Activated B cell treated with CpG ODN at 0.5 μM for 24 hours (primary cell): ENCODE measurements at regions not wholly inside any gene's neighbourhood (a gene's known extent, or its start where the extent isn't known, plus 50 kb on each side); places are given as distances from the start of the nearest gene placed in this dataset.

Source experiments
- ATAC-seq: fragments of 200-7000 bp; cut with Tn5 transposase; one replicate; pipeline ENCODE4 v1.10.0; 2021; ENCODE audit warnings: low read depth, mild to moderate bottlenecking, moderate library complexity
- CTCF ChIA-PET: fragments of 350-600 bp; sonication (Branson Sonifier 250); formaldehyde crosslinking; loops from one replicate; lab custom pipeline; 2021; ENCODE audit warnings: antibody characterized with exemption; lab: Charles Lee
- POLR2A ChIA-PET: fragments of 350-600 bp; sonication (Branson Sonifier 250); formaldehyde crosslinking; loops from one replicate; lab custom pipeline; 2021; ENCODE audit warnings: antibody characterized with exemption; lab: Charles Lee
- DNase-seq: peaks from one replicate; pipeline ENCODE4 v3.0.0; 2022
- H3K27ac Mint-ChIP-seq: one replicate; pipeline ENCODE4 v1.8.0; 2020; ENCODE audit warnings: mixed read lengths
- H3K27me3 Mint-ChIP-seq: one replicate; pipeline ENCODE4 v1.8.0; 2021; ENCODE audit warnings: mixed read lengths
- H3K36me3 Mint-ChIP-seq: one replicate; pipeline ENCODE4 v1.8.0; 2021; ENCODE audit warnings: low read depth, mixed read lengths
- H3K4me1 Mint-ChIP-seq: one replicate; pipeline ENCODE4 v1.8.0; 2021; ENCODE audit warnings: mixed read lengths
- H3K4me3 Mint-ChIP-seq: one replicate; pipeline ENCODE4 v1.8.0; 2020; ENCODE audit warnings: mild to moderate bottlenecking, mixed read lengths
- H3K9me3 Mint-ChIP-seq: one replicate; pipeline ENCODE4 v1.8.0; 2020; ENCODE audit warnings: mixed read lengths
- intact Hi-C: fragments of 100-400 bp; cut with micrococcal nuclease; formaldehyde crosslinking; loops from one replicate; pipeline ENCODE4 v1.15.1; 2024
- TF ChIP-seq, protein P1 (sequence below): fragments of 200-600 bp; IDR thresholded peaks from one replicate; pipeline ENCODE4 v1.8.0; 2022; ENCODE audit warnings: antibody characterized with exemption, mild to moderate bottlenecking

DNA sequence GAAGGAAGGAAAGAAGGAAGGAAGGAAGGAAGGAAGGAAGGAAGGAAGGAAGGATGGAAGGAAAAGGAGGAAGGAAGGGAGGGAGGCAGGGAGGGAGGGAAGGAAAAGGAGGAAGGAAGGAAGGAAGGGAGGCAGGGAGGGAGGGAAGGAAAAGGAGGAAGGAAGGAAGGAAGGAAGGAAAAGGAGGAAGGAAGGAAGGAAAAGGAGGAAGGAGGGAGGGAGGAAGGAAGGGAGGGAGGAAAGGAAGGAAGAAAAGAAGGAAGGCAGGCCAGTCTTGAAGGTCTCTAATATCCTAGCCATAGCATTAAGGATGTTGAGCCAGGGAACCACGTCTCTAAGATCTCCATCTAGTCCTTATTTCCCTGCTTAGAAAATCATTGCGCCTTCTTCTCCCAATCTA, 78.8 kb downstream of the TMPRSS5 start:
- no peaks in the 10 kb centered on the region for H3K4me1 Mint-ChIP-seq
- POLR2A ChIA-PET = no interaction called here
- H3K27me3 Mint-ChIP-seq = peaks cover 17% of the 10 kb centered on the region
- ATAC-seq = no peak
- CTCF ChIA-PET = no interaction called here
- no peak for DNase-seq
- no peaks in the 10 kb centered on the region for H3K9me3 Mint-ChIP-seq
- H3K36me3 Mint-ChIP-seq = no peaks in the 10 kb centered on the region
- intact Hi-C loops = no loop called here
- TF ChIP-seq, protein P1, sequence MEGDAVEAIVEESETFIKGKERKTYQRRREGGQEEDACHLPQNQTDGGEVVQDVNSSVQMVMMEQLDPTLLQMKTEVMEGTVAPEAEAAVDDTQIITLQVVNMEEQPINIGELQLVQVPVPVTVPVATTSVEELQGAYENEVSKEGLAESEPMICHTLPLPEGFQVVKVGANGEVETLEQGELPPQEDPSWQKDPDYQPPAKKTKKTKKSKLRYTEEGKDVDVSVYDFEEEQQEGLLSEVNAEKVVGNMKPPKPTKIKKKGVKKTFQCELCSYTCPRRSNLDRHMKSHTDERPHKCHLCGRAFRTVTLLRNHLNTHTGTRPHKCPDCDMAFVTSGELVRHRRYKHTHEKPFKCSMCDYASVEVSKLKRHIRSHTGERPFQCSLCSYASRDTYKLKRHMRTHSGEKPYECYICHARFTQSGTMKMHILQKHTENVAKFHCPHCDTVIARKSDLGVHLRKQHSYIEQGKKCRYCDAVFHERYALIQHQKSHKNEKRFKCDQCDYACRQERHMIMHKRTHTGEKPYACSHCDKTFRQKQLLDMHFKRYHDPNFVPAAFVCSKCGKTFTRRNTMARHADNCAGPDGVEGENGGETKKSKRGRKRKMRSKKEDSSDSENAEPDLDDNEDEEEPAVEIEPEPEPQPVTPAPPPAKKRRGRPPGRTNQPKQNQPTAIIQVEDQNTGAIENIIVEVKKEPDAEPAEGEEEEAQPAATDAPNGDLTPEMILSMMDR = no peak
- no peak overlapping the region for H3K4me3 Mint-ChIP-seq
- H3K27ac Mint-ChIP-seq = no peak overlapping the region

DNA sequence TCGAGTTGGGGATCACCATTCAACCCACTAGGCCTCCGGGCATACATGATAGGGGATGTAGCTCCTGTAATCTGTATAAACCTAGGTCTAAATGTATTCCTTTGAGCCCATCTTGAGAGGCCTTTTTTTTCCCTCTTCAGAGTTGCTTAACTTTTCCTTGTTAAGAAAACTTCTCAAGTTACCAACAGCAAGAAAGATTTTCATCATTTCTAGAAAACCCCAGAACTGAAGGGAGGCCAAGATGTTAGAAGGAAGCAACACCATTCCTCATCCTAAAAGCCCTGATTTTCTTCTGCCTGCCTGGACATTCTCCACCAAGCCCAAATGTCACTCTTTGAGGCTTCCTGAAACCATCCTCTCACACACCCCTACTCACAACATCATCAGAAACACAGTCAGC, 79.4 kb downstream of the TMPRSS5 start:
- Mint-ChIP-seq H3K4me1 (no peaks in the 10 kb centered on the region), H3K36me3 (no peaks in the 10 kb centered on the region), H3K27me3 (peaks cover 20% of the 10 kb centered on the region), H3K4me3 (no peak overlapping the region), H3K27ac (no peak overlapping the region), H3K9me3 (no peaks in the 10 kb centered on the region)
- ChIA-PET CTCF (no interaction called here), POLR2A (no interaction called here)
- intact Hi-C loops = no loop called here
- DNase-seq = no peak
- ATAC-seq = no peak
- TF ChIP-seq, protein P1 = no peak

DNA sequence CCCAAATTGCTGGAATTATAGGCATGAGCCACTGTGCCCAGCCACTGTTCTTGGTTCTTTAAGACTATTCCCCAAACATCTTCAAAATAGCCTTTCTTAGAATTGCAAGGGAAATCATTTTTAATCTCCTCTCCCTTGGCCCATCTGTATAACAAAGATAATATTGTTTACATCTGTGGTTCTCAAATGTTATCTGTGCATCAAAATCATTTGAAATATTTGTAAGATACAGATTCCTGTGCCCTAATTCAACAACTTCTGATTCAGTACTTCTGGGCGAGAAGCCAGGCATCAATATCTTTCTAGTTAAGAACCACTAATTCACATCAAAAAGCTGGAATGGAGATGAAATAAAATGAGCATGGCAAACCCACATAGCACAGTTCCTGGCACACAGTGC, 83.0 kb downstream of the TMPRSS5 start:
- peaks cover 3% of the 10 kb centered on the region for H3K9me3 Mint-ChIP-seq

DNA sequence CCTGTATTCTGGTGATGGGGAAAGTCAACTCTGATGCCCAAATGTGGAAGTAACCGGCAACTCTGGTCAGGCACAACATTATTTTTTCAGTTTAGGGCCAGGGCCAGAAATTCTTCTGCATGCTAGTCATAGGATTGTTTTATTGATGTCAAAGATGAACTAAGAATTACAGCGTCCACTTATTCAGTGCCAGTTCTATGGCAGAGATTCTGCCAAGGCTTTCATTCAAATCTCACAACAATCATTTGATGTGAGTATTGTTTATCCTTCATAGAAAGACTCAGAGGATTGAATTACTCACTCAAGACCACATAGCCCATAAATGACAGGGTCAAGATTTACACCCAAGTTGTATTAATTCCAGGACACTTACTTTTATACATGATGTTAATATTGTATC, 87.7 kb downstream of the TMPRSS5 start:
- no peak for ATAC-seq
- intact Hi-C loops = no loop called here
- no peak overlapping the region for H3K4me3 Mint-ChIP-seq
- POLR2A ChIA-PET = no interaction called here
- H3K4me1 Mint-ChIP-seq = peaks cover 8% of the 10 kb centered on the region
- H3K27ac Mint-ChIP-seq = no peak overlapping the region
- no peaks in the 10 kb centered on the region for H3K36me3 Mint-ChIP-seq
- H3K27me3 Mint-ChIP-seq = peaks cover 11% of the 10 kb centered on the region
- DNase-seq = no peak
- H3K9me3 Mint-ChIP-seq = peaks cover 3% of the 10 kb centered on the region
- CTCF ChIA-PET = no interaction called here
- TF ChIP-seq, protein P1 = no peak

More for the DNA sequence above, 83.0 kb downstream of the TMPRSS5 start:
- TF ChIP-seq, protein P1 = no peak
- no peak for DNase-seq
- no peak overlapping the region for H3K4me3 Mint-ChIP-seq
- intact Hi-C loops = no loop called here
- ChIA-PET POLR2A (no interaction called here), CTCF (no interaction called here)
- H3K27me3 Mint-ChIP-seq = peaks cover 14% of the 10 kb centered on the region
- H3K36me3 Mint-ChIP-seq = no peaks in the 10 kb centered on the region
- H3K4me1 Mint-ChIP-seq = no peaks in the 10 kb centered on the region
- no peak overlapping the region for H3K27ac Mint-ChIP-seq
- no peak for ATAC-seq

DNA sequence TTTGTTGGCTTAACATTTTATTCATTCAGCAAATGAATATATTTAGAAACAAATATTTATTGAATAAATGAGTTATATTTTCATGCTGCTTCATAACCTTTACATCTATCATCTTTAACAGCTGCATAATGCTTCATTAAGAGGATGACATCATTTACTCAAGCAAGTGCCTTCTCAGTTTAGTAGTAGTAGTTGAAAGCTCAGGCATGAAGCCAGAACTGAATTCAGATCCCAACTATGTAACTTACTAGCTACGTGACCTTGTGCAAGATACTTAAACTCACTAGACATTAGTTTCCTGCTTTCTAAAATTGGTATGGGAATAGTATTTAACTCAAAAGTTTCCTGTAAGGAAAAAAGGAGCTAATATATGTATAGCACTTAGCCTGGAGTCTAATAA, 90.3 kb downstream of the TMPRSS5 start:
- H3K4me3 Mint-ChIP-seq = no peak overlapping the region
- intact Hi-C loops = no loop called here
- TF ChIP-seq, protein P1 = no peak
- DNase-seq = no peak
- no peaks in the 10 kb centered on the region for H3K36me3 Mint-ChIP-seq
- ATAC-seq = no peak
- H3K27me3 Mint-ChIP-seq = peaks cover 5% of the 10 kb centered on the region
- H3K4me1 Mint-ChIP-seq = peaks cover 8% of the 10 kb centered on the region
- CTCF ChIA-PET = no interaction called here
- peaks cover 3% of the 10 kb centered on the region for H3K9me3 Mint-ChIP-seq
- H3K27ac Mint-ChIP-seq = no peak overlapping the region
- POLR2A ChIA-PET = no interaction called here
